Mesendoderm (in vitro differentiated cells): ENCODE measurements at regions not wholly inside any gene's neighbourhood (a gene's known extent, or its start where the extent isn't known, plus 50 kb on each side); places are given as distances from the start of the nearest gene placed in this dataset. TPM values are rescaled to one million over a fixed set of nuclear protein-coding genes. Genes with fewer than 3 reads are reported as not detected.

Source experiments
- small RNA-seq: library from polyadenylated mRNA; stranded (forward); fragments of <200 nt; extraction: miRNeasy Mini kit (QIAGEN cat#:217004); gene quantifications from one replicate; pipeline ENCODE3, GENCODE V24; 2013; ENCODE audit not compliant: insufficient read depth

Small RNA genes in the stretch of these regions (small RNA-seq; reads per million reads assigned to genes)
- gene RNA5SP517 = not detected
